Fibroblast of skin of left quadriceps (primary cell): ENCODE measurements at regions not wholly inside any gene's neighbourhood (a gene's known extent, or its start where the extent isn't known, plus 50 kb on each side); places are given as distances from the start of the nearest gene placed in this dataset.

Source experiments
- DNase-seq, 2 experiments: peaks; one replicate each; pipeline ENCODE4 v3.0.0-alpha.2; 2013; ENCODE audit warnings: low read depth in 2 of 2

DNA sequence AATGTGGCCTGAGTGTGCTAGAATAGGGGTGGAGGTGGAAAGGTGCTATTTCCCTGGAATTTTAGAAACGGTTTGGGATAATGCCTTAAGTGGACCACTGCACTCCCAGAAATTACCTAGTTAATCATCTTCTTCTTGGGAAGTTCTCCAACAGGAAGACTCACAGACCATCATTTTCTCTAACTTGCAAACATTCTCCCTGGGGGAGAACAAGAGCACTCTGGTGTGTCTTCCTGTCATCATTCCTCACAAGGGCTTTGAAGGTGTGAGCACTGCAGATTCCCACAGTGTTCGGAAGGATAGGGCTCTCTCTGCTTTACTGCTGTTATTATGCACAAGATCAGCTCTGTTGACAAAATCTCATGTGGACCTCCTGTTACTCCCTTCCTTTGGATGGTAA, 54.9 kb upstream of the TSPAN2 start:
- no peak for DNase-seq

DNA sequence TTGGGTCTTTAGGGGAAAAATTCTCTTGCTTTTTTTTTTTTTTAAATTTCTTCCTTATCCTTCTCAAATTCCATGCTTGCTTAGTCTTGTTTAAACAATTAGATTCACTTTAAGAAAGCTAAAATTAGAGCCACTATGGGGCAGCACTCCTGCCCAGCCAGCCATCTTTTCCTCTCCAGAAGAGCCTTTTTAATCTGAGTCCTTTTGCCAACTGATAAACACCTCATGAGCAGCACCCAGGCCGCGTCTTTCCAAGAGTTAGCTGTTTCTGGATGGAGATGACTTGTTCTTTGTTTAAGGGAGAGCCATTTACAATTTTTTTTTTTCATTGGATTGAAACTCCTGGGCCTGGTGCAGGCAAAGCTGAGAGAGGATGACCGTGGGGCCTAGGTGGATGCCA, 53.3 kb upstream of the TSPAN2 start:
- no peak for DNase-seq

DNA sequence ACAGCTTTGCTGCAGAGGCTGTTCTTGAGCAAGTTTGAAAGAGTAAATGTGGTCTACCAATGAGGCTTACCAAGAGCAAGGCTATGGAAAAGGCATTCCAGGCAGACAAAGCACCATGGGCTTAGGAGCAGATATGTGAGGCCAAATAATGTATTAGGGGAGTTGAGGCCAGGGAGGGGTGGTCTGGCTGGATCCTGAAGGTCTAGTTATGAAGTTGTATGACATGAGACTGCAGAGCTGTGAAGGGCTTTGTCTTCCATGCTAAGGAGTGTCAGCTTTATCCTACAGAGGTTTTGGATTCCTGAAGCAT, 51.8 kb upstream of the TSPAN2 start:
- no peak for DNase-seq

DNA sequence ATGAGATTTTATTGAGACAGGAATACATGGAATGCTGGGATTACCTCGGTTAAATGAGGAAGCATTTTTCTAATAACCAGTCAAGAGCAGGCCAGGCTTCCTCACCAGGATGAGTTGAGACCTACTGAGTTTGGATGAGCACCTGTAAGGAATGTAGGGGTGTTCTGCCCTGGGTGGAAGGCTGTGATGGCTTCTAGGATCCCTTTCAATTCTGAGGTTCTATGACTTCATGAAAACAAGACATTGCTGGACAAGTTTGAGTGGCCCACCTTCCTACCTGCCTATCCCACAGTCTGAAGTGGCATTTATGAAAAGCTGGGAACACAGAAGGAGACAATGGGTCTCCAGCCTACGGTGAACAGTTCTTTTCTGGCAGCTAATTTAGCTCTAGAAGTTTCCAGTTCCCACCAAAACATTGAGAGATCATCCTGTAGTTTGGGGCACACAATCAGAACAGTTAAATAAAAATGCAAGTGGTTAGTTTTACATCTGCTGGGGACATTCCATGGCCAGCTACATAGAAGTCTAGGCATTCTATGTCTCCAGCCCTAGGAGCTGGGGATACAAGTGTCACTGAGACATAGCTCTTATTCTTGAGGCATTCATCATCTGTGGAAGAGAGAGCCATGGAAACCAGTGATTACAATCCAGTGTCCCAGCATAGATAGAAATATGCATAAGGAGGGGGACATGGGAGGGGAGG, 51.3 kb upstream of the TSPAN2 start:
- no peak for DNase-seq

DNA sequence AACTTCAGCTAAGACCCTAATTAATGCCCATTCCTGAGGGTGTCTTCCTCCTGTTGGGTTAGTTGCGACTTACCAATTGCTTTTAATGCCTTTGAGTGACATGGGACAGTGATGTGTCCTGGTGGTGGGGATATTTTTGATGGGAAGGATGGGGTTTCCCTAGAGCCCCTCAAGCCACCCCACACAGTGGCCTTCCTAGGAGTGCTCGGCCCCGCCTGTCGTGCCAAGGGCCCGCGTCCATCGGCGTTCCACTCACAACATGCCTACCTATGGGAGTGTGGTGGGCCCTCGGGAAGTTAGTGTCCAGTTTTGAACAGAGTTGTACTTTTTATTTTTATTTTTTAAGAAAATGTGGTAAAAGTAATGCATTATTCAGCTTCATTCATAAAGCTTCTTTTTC, 50.1 kb upstream of the TSPAN2 start:
- no peak for DNase-seq
